ENCODE measurements at regions not wholly inside any gene's neighbourhood (a gene's known extent, or its start where the extent isn't known, plus 50 kb on each side); places are given as distances from the start of the nearest gene placed in this dataset.

DNA sequence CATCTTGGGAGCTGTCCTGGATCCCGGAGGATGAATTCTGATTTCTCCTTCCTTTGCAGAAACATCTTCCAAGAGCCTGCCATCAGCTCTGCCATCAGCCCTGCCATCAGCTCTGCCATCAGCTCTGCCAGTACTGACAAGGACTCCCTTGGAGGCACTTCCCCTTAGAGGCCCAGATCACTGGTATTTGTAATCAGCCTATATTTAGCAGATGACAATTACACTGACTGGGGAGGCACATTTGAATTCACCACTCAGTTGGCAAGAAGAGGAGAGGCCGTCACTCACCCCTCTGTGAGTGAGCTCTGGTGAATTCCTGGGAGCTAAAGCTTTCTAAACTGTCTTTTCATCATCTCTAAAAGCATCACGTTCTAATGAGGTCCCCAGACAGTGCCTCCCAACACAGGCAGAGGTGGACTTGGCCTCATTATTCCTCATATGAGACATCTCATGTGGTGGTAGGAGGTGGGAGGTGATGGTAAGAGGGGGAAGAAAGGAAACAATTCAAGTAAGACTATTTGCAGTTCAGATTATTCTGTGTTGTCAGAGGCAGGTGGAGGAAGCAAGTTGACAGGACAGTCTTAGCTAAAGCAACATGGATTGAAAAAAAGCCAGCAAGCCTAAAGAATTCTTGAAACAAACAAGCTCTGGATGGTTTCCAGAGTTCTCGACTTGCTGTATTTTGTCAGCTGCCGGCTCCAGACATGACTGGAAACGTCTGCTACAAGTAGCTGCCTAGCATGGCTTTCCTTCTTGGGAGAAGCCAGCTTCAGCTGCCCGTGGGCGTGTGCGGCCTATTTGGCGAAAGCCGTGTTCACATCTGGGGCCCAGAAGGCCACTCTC, 771.7 kb downstream of the TBC1D22A start (continued):
- no peak for TF ChIP-seq ZNF280C (tag by site-specific recombination; IDR thresholded peaks at IDR 0.05)
- no peak for TF ChIP-seq ZNF677 (tag by site-specific recombination; IDR thresholded peaks at IDR 0.05)
- TF ChIP-seq SP3 (tag by site-specific recombination; IDR thresholded peaks at IDR 0.05) = no peak
- no peak for TF ChIP-seq ZNF449 (tag by site-specific recombination; IDR thresholded peaks at IDR 0.05)
- no peak for TF ChIP-seq ZBTB10 (tag by site-specific recombination; IDR thresholded peaks at IDR 0.05)
- TF ChIP-seq ZNF416 (tag by site-specific recombination; IDR thresholded peaks at IDR 0.05) = no peak
- no peak for TF ChIP-seq KLF1 (tag by site-specific recombination; IDR thresholded peaks at IDR 0.05)
- TF ChIP-seq, protein P1, sequence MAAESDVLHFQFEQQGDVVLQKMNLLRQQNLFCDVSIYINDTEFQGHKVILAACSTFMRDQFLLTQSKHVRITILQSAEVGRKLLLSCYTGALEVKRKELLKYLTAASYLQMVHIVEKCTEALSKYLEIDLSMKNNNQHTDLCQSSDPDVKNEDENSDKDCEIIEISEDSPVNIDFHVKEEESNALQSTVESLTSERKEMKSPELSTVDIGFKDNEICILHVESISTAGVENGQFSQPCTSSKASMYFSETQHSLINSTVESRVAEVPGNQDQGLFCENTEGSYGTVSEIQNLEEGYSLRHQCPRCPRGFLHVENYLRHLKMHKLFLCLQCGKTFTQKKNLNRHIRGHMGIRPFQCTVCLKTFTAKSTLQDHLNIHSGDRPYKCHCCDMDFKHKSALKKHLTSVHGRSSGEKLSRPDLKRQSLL (tag by site-specific recombination; IDR thresholded peaks at IDR 0.05) = no peak
- TF ChIP-seq ZNF837 (tag by site-specific recombination; IDR thresholded peaks at IDR 0.05) = no peak

GRCh38 chr22:47517062-47517461, 754.6 kb downstream of the TBC1D22A start:
- no peak for TF ChIP-seq ZNF585B (tag by site-specific recombination; IDR thresholded peaks at IDR 0.05)
- no peak for TF ChIP-seq ZSCAN30 (tag by site-specific recombination; IDR thresholded peaks at IDR 0.05)
- TF ChIP-seq ZNF544 (tag by site-specific recombination; IDR thresholded peaks at IDR 0.05) = no peak
- TF ChIP-seq ZNF138 (tag by site-specific recombination; IDR thresholded peaks at IDR 0.05; ENCODE audit: borderline replicate concordance) = no peak
- TF ChIP-seq ZNF76 (tag by site-specific recombination; IDR thresholded peaks at IDR 0.05; ENCODE audit: borderline replicate concordance, low read depth) = no peak
- no peak for TF ChIP-seq KLF9 (tag by site-specific recombination; IDR thresholded peaks at IDR 0.05; ENCODE audit: low read depth)
- TF ChIP-seq ZNF2 (tag by site-specific recombination; IDR thresholded peaks at IDR 0.05) = no peak
- CTCF ChIA-PET = interaction anchor here (0.8 kb wide), 1 partner anchor 43 kb away, joined by 4 read pairs; no protein-coding TSS in a partner anchor
- Histone ChIP-seq H3K4me1 (ENCODE audit: control insufficient read depth, insufficient read depth, low read length) (no peaks in the 10 kb centered on the region), H3K27ac (ENCODE audit: extremely low read depth, low read depth, low read length) (no peak overlapping the region), H3K36me3 (ENCODE audit: control insufficient read depth in 2 of 2, insufficient read depth in 1 of 2, low read length in 2 of 2) (no peaks in the 10 kb centered on the region), H3K9me3 (ENCODE audit: control insufficient read depth, insufficient read depth, low read depth, low read length) (no peaks in the 10 kb centered on the region), H3K4me3 (ENCODE audit: low read depth, low read length) (no peak overlapping the region)
- POLR2A ChIA-PET = no interaction called here
